MCF 10A (cell line): ENCODE measurements at regions not wholly inside any gene's neighbourhood (a gene's known extent, or its start where the extent isn't known, plus 50 kb on each side); places are given as distances from the start of the nearest gene placed in this dataset.

Source experiments
- BruUV-seq: library from RNA; stranded (reverse); fragments of 400-500 nt; replicated peaks from 2 replicates; lab custom pipeline; 2021; lab: Mats Ljungman, UMichigan
- CTCF ChIA-PET: fragments of 300-600 bp; sonication (Branson Sonifier 250); formaldehyde crosslinking; extraction: SDS; loops from one replicate; lab custom pipeline; 2021; ENCODE audit warnings: antibody characterized with exemption, inconsistent platforms; lab: Yijun Ruan, JAX
- POLR2A ChIA-PET: fragments of 300-600, 350-650 bp; sonication (Branson Sonifier 250); formaldehyde crosslinking; extraction: SDS; loops from one replicate; lab custom pipeline; 2020; ENCODE audit warnings: antibody characterized with exemption, inconsistent platforms; lab: Yijun Ruan, JAX
- DNase-seq: peaks from one replicate; pipeline ENCODE4 v3.0.0-alpha.2; 2018; ENCODE audit not compliant: unreplicated experiment
- H3K27ac Mint-ChIP-seq: one replicate; pipeline ENCODE4 v1.8.0; 2022; ENCODE audit warnings: mild to moderate bottlenecking, low read depth, mixed read lengths; ENCODE audit not compliant: unreplicated experiment
- H3K27me3 Mint-ChIP-seq: one replicate; pipeline ENCODE4 v1.8.0; 2022; ENCODE audit warnings: mixed read lengths; ENCODE audit not compliant: insufficient read depth, unreplicated experiment
- H3K36me3 Mint-ChIP-seq: one replicate; pipeline ENCODE4 v1.8.0; 2022; ENCODE audit warnings: mild to moderate bottlenecking, moderate library complexity, mixed read lengths; ENCODE audit not compliant: insufficient read depth, unreplicated experiment
- H3K4me1 Mint-ChIP-seq: one replicate; pipeline ENCODE4 v1.8.0; 2022; ENCODE audit warnings: mixed read lengths; ENCODE audit not compliant: insufficient read depth, unreplicated experiment
- H3K4me3 Mint-ChIP-seq: one replicate; pipeline ENCODE4 v1.8.0; 2022; ENCODE audit warnings: mild to moderate bottlenecking, moderate library complexity, mixed read lengths; ENCODE audit not compliant: unreplicated experiment
- H3K9me3 Mint-ChIP-seq: one replicate; pipeline ENCODE4 v1.8.0; 2022; ENCODE audit warnings: mixed read lengths; ENCODE audit not compliant: unreplicated experiment
- CTCF ChIP-seq: fragments of 200-600 bp; IDR thresholded peaks from one replicate; pipeline ENCODE4 v1.8.0; 2022; ENCODE audit warnings: antibody characterized with exemption, mild to moderate bottlenecking; ENCODE audit not compliant: unreplicated experiment
- intact Hi-C: fragments of 100-400 bp; cut with micrococcal nuclease; formaldehyde crosslinking; loops from 2 replicates; pipeline ENCODE4 v1.14.1; 2022

GRCh38 chr2:136238286-136239078 lies 120.5 kb upstream of the CXCR4 start:
- intact Hi-C loops = loop anchor here (10.0 kb wide), 1 partner anchor 254 kb away; the partner anchor contains the start of gene DARS1
- Mint-ChIP-seq H3K4me1 (peaks cover 49% of the 10 kb centered on the region), H3K9me3 (no peaks in the 10 kb centered on the region), H3K27me3 (no peaks in the 10 kb centered on the region), H3K36me3 (no peaks in the 10 kb centered on the region), H3K4me3 (no peak overlapping the region), H3K27ac (peak overlapping the region; percentile 67)
- peak; percentile 72 for DNase-seq
- ChIA-PET CTCF (interaction anchor here (0.6 to 1.9 kb wide), 3 partner anchors 9 to 182 kb away, joined by 3 to 6 read pairs (median 4); no protein-coding TSS in a partner anchor), POLR2A (interaction anchor here (1.0 to 1.8 kb wide), 3 partner anchors 9 to 16 kb away, joined by 4 to 10 read pairs (median 5); no protein-coding TSS in a partner anchor)
- BruUV-seq = no TSS peak
- no peak for TF ChIP-seq CTCF

- DNase-seq = peak; percentile 96
- no TSS peak for BruUV-seq
- intact Hi-C loops = loop anchor here (10.0 kb wide), 1 partner anchor 251 kb away; the partner anchor contains the start of gene DARS1
- no peak for TF ChIP-seq CTCF
- no peaks in the 10 kb centered on the region for H3K36me3 Mint-ChIP-seq
- H3K27me3 Mint-ChIP-seq = peaks cover 11% of the 10 kb centered on the region
- peak overlapping the region; percentile 6 for H3K4me3 Mint-ChIP-seq
- H3K27ac Mint-ChIP-seq = no peak overlapping the region
- H3K4me1 Mint-ChIP-seq = peaks cover 54% of the 10 kb centered on the region
- ChIA-PET CTCF (no interaction called here), POLR2A (interaction anchor here (0.6 to 1.6 kb wide), 2 partner anchors 99 to 1318 kb away, joined by 3 to 4 read pairs; no protein-coding TSS in a partner anchor)
- H3K9me3 Mint-ChIP-seq = no peaks in the 10 kb centered on the region
Observed at GRCh38 chr2:136236019-136236418, 118.1 kb upstream of the CXCR4 start.

- peaks cover 54% of the 10 kb centered on the region for H3K4me1 Mint-ChIP-seq
- no TSS peak for BruUV-seq
Observed at GRCh38 chr2:136235546-136235945, 117.6 kb upstream of the CXCR4 start.

More at GRCh38 chr2:136235546-136235945, 117.6 kb upstream of the CXCR4 start:
- ChIA-PET POLR2A (interaction anchor here (0.6 to 1.6 kb wide), 2 partner anchors 99 to 1318 kb away, joined by 3 to 4 read pairs; no protein-coding TSS in a partner anchor), CTCF (no interaction called here)
- no peaks in the 10 kb centered on the region for H3K9me3 Mint-ChIP-seq
- H3K27me3 Mint-ChIP-seq = peaks cover 15% of the 10 kb centered on the region
- peak; percentile 56 for DNase-seq
- no peak for TF ChIP-seq CTCF
- intact Hi-C loops = loop anchor here (10.0 kb wide), 1 partner anchor 251 kb away; the partner anchor contains the start of gene DARS1
- no peaks in the 10 kb centered on the region for H3K36me3 Mint-ChIP-seq
- peak overlapping the region; percentile 6 for H3K4me3 Mint-ChIP-seq
- H3K27ac Mint-ChIP-seq = no peak overlapping the region
